Activated T-helper 1 cell treated with Interleukin-2 at 50 U/mL for 16 hours (primary cell): ENCODE measurements at regions not wholly inside any gene's neighbourhood (a gene's known extent, or its start where the extent isn't known, plus 50 kb on each side); places are given as distances from the start of the nearest gene placed in this dataset.

Experiments used
- DNase-seq: peaks from one replicate; pipeline ENCODE4 v3.0.0-alpha.2; 2020; ENCODE audit warnings: low read depth

DNA sequence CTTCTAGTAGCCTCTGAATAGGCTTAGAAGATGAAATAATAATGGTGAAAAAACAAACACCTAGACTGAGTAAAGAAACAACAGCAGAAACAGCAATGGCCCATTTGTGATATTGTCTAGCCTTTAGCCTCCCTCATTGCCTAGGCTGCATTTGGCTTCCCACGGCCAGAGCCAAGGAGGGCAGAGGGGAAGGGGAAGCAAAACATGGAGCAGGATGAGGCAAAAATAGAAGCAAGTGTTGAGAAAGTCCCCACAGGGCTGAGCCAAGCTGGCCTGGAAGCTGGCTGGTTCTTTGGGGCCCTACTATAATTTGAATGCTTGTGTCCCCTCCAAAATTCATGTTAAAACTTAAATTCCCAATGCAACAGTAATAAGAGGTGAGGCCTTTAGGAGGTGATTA lies 60.2 kb upstream of the KSR1 start:
- no peak for DNase-seq

DNA sequence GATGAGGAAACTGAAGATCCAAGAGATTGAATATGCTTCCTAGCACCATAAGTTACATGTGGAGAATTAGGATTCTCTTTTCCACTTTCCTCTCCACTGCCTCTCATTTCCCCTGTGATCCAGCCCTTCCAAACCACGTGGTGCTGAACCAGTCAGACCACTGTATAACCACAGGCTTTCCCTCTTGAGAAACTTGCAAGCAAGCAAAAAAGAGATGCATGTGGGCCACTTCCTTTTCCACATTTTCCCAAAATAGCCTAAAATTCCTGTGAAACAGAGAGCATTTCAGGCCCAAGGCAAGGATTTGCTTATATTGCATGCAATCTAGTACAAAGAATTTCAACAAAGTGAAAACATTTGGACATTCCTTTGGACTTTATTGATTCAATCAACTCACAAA lies 59.3 kb upstream of the KSR1 start:
- DNase-seq = no peak

DNA sequence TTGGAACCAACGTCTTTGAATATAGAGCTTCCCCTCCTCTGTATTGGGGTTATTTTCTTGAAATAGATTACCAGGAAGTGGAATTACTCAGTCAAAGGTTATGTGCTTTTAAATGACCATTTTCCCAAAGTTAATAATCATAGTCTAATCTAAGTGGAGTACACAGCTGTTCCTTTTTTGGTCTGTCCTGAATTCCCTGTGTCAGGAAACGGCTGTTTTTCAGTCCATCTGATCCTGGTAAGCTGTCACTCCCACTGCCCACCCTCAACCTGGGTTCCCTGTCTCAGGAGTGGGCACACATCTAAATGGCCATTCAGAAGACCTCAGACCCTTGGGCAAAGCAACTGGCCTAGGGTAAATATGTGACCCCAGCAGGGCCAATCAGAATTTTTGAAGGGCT lies 57.6 kb upstream of the KSR1 start:
- DNase-seq = no peak

DNA sequence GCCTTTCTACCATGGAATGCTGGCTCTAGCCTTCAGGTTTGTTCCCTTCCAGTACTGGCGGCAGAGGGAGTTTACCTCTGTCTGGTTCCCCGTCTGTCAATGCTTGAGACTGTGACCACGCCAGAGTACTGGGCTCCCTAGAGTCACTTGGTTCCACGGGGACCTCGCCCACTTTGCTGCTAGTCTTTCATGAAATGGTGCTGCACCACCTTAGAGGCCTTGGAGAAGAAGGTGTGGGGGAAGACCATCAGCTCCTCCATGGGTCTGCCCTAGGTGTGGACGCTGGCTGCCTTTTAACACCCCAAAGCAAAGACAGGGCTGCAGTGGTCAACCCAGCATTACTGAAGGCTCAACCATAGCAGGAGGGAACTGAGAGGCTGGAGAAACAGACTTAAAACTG lies 55.3 kb upstream of the KSR1 start:
- no peak for DNase-seq

DNA sequence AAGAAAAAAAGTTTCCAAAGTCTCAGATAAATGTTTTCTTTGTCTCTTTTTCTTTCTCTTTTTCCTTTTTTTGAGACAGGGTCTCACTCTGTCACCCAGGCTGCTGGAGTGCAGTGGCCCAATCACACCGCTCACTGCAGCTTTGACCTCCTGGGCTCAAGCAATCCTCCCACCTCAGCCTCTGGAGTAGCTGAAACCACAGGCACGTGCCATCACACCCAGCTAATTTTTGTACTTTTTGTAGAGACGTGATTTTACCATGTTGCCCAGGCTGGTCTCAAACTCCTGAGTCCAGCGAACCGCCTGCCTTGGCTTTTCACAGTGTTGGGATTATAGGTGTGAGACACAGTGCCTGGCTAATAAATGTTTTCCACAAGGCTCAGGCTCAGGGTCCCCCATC lies 53.3 kb upstream of the KSR1 start:
- DNase-seq = no peak

DNA sequence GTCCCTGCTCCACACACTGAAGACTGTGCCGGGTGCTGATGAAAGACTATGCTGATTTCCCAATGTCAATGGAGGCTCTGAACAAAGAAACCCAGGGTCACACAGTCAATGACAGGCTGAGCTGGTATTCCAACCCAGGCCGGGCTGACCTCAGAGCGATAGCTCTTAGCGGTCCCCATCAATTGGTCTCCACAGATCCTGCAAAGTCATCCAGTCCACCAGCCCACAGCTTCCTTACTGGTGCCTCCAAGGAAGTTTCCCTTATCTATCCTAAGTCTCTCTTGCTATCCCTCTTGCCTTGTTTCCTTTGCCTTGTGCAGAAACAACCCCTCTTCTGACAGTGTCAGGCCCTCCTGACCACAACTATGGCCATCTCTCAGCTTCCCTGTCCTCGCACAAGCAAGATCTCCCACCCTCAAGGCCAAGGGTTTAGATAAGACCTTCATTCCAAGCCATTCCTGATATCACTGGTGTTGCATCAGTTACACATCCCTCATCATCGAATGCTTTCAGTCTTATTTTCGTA lies 52.7 kb upstream of the KSR1 start:
- no peak for DNase-seq

DNA sequence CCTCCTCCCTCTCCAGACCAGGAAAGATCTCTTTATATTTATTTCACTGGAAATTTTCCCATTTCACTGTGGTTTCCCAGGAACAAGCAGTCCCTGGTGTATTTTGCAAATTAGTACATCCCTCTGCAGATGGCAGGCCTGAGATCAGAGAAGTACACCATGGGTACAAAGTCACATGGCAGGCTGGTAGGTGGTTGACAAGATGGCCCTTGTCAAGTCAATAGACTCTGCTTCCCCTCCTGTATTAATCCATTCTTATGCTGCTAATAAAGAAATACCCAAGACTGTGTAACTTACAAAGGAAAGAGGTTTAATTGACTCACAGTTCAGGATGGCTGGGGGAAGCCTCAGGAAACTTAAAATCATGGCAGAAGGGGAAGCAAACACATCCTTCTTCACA lies 51.6 kb upstream of the KSR1 start:
- DNase-seq = no peak
